Fibroblast of skin of right quadriceps (primary cell): ENCODE measurements at regions not wholly inside any gene's neighbourhood (a gene's known extent, or its start where the extent isn't known, plus 50 kb on each side); places are given as distances from the start of the nearest gene placed in this dataset.
"Not testable (repeated sequence)": the region's sequence is repeated elsewhere in the genome, so short reads cannot be mapped to it uniquely, and the experiment has no call there.

ENCODE experiments used
- DNase-seq: peaks from one replicate; pipeline ENCODE4 v3.0.0-alpha.2; 2013

- DNase-seq: no peak
Measured at GRCh38 chr1:232441036-232441411, 188.9 kb downstream of the SIPA1L2 start.

GRCh38 chr1:232440325-232441035 lies 189.5 kb downstream of the SIPA1L2 start:
- DNase-seq: no peak

- DNase-seq: no peak
Measured at GRCh38 chr1:232439011-232439410, 190.9 kb downstream of the SIPA1L2 start.

GRCh38 chr1:232438476-232438875 lies 191.5 kb downstream of the SIPA1L2 start:
- no peak for DNase-seq

GRCh38 chr1:232437510-232437909 lies 192.4 kb downstream of the SIPA1L2 start:
- DNase-seq: no peak

GRCh38 chr1:232435729-232436128 lies 194.2 kb downstream of the SIPA1L2 start:
- DNase-seq: peak; percentile 67

- peak; percentile 7 for DNase-seq
Measured at GRCh38 chr1:232432313-232432712, 197.6 kb downstream of the SIPA1L2 start.

- DNase-seq: no peak
Measured at GRCh38 chr1:232431748-232432147, 198.2 kb downstream of the SIPA1L2 start.

GRCh38 chr1:232431326-232431725 lies 198.6 kb downstream of the SIPA1L2 start:
- DNase-seq: no peak

GRCh38 chr1:232430467-232430866 lies 199.5 kb downstream of the SIPA1L2 start:
- DNase-seq: no peak

- peak; percentile 57 for DNase-seq
Measured at GRCh38 chr1:232428786-232429530, 201.0 kb downstream of the SIPA1L2 start.

- no peak for DNase-seq
Measured at GRCh38 chr1:232428036-232428645, 201.8 kb downstream of the SIPA1L2 start.

- no peak for DNase-seq
Measured at GRCh38 chr1:232426801-232427200, 203.1 kb downstream of the SIPA1L2 start.

- DNase-seq: no peak
Measured at GRCh38 chr1:232425421-232425820, 204.5 kb downstream of the SIPA1L2 start.

GRCh38 chr1:232423591-232423990 lies 206.3 kb downstream of the SIPA1L2 start:
- DNase-seq: no peak

GRCh38 chr1:232422898-232423297 lies 207.0 kb downstream of the SIPA1L2 start:
- DNase-seq: no peak

GRCh38 chr1:232422098-232422497 lies 207.8 kb downstream of the SIPA1L2 start:
- peak; percentile 37 for DNase-seq

- no peak for DNase-seq
Measured at GRCh38 chr1:232421143-232421796, 208.7 kb downstream of the SIPA1L2 start.

GRCh38 chr1:232417636-232418248 lies 212.2 kb downstream of the SIPA1L2 start:
- no peak for DNase-seq

- DNase-seq: no peak
Measured at GRCh38 chr1:232416026-232416568, 213.8 kb downstream of the SIPA1L2 start.

- DNase-seq: not testable (repeated sequence)
Measured at GRCh38 chr1:232415481-232415880, 214.5 kb downstream of the SIPA1L2 start.

- no peak for DNase-seq
Measured at GRCh38 chr1:232414100-232414499, 215.8 kb downstream of the SIPA1L2 start.

- DNase-seq: no peak
Measured at GRCh38 chr1:232413674-232414073, 216.3 kb downstream of the SIPA1L2 start.
